GM23338 (cell line): ENCODE measurements at regions not wholly inside any gene's neighbourhood (a gene's known extent, or its start where the extent isn't known, plus 50 kb on each side); places are given as distances from the start of the nearest gene placed in this dataset.

Experiments
- ETS1 ChIP-seq: IDR thresholded peaks from 2 replicates; pipeline ENCODE4 v1.6.1; 2016; ENCODE audit warnings: antibody characterized with exemption
- TF ChIP-seq, protein P1 (sequence below): fragments of 250-450 bp; sonication (Bioruptor Pico); IDR thresholded peaks from 2 replicates; pipeline ENCODE4 v1.5.0; 2020; ENCODE audit warnings: mild to moderate bottlenecking, moderate library complexity
- TF ChIP-seq, protein P2 (sequence below), 2 experiments: fragments of 200-600 bp in 1 of 2; sonication (generic) in 1 of 2; conservative IDR thresholded peaks; 2 replicates each; pipeline versions ENCODE4 v1.5.1 to v1.6.1; 2016 to 2017; ENCODE audit warnings: antibody characterized with exemption in 2 of 2, low read depth in 2 of 2, mild to moderate bottlenecking in 2 of 2, moderate library complexity in 1 of 2

GRCh38 chr5:133668458-133668857, 56.1 kb upstream of the FSTL4 start:
- TF ChIP-seq, protein P1, sequence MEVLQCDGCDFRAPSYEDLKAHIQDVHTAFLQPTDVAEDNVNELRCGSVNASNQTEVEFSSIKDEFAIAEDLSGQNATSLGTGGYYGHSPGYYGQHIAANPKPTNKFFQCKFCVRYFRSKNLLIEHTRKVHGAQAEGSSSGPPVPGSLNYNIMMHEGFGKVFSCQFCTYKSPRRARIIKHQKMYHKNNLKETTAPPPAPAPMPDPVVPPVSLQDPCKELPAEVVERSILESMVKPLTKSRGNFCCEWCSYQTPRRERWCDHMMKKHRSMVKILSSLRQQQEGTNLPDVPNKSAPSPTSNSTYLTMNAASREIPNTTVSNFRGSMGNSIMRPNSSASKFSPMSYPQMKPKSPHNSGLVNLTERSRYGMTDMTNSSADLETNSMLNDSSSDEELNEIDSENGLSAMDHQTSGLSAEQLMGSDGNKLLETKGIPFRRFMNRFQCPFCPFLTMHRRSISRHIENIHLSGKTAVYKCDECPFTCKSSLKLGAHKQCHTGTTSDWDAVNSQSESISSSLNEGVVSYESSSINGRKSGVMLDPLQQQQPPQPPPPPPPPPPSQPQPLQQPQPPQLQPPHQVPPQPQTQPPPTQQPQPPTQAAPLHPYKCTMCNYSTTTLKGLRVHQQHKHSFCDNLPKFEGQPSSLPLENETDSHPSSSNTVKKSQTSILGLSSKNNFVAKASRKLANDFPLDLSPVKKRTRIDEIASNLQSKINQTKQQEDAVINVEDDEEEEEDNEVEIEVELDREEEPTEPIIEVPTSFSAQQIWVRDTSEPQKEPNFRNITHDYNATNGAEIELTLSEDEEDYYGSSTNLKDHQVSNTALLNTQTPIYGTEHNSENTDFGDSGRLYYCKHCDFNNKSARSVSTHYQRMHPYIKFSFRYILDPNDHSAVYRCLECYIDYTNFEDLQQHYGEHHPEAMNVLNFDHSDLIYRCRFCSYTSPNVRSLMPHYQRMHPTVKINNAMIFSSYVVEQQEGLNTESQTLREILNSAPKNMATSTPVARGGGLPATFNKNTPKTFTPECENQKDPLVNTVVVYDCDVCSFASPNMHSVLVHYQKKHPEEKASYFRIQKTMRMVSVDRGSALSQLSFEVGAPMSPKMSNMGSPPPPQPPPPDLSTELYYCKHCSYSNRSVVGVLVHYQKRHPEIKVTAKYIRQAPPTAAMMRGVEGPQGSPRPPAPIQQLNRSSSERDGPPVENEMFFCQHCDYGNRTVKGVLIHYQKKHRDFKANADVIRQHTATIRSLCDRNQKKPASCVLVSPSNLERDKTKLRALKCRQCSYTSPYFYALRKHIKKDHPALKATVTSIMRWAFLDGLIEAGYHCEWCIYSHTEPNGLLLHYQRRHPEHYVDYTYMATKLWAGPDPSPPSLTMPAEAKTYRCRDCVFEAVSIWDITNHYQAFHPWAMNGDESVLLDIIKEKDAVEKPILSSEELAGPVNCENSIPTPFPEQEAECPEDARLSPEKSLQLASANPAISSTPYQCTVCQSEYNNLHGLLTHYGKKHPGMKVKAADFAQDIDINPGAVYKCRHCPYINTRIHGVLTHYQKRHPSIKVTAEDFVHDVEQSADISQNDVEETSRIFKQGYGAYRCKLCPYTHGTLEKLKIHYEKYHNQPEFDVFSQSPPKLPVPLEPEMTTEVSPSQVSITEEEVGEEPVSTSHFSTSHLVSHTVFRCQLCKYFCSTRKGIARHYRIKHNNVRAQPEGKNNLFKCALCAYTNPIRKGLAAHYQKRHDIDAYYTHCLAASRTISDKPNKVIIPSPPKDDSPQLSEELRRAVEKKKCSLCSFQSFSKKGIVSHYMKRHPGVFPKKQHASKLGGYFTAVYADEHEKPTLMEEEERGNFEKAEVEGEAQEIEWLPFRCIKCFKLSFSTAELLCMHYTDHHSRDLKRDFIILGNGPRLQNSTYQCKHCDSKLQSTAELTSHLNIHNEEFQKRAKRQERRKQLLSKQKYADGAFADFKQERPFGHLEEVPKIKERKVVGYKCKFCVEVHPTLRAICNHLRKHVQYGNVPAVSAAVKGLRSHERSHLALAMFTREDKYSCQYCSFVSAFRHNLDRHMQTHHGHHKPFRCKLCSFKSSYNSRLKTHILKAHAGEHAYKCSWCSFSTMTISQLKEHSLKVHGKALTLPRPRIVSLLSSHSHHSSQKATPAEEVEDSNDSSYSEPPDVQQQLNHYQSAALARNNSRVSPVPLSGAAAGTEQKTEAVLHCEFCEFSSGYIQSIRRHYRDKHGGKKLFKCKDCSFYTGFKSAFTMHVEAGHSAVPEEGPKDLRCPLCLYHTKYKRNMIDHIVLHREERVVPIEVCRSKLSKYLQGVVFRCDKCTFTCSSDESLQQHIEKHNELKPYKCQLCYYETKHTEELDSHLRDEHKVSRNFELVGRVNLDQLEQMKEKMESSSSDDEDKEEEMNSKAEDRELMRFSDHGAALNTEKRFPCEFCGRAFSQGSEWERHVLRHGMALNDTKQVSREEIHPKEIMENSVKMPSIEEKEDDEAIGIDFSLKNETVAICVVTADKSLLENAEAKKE (CRISPR knock-in tag), result no peak
- TF ChIP-seq, protein P2, sequence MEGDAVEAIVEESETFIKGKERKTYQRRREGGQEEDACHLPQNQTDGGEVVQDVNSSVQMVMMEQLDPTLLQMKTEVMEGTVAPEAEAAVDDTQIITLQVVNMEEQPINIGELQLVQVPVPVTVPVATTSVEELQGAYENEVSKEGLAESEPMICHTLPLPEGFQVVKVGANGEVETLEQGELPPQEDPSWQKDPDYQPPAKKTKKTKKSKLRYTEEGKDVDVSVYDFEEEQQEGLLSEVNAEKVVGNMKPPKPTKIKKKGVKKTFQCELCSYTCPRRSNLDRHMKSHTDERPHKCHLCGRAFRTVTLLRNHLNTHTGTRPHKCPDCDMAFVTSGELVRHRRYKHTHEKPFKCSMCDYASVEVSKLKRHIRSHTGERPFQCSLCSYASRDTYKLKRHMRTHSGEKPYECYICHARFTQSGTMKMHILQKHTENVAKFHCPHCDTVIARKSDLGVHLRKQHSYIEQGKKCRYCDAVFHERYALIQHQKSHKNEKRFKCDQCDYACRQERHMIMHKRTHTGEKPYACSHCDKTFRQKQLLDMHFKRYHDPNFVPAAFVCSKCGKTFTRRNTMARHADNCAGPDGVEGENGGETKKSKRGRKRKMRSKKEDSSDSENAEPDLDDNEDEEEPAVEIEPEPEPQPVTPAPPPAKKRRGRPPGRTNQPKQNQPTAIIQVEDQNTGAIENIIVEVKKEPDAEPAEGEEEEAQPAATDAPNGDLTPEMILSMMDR (conservative IDR thresholded peaks at IDR 0.05; ENCODE audit: low read depth in 2 of 2), result no peak
- no peak for TF ChIP-seq ETS1
